ENCODE measurements at regions not wholly inside any gene's neighbourhood (a gene's known extent, or its start where the extent isn't known, plus 50 kb on each side); places are given as distances from the start of the nearest gene placed in this dataset.

DNA sequence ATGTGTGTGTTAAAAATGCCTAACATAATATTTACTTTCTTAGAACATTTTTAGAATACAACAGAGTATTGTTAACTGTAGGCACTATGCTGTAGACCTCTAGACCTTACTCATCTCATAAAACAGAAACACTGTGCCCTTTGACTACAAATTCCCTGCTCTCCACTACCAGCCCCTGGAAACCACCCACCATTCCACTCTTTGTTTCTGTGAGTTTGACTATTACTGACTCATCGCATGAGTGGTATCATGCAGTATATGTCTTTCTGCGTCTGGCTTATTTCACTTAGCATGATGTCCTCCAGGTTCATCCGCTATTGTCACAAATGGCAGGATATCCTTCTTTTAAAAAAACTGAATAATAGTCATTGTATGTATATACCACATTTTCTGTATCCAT lies 216.7 kb upstream of the CFAP20DC start:
- no peaks in the 10 kb centered on the region for H3K27me3 Mint-ChIP-seq (ENCODE audit: unreplicated experiment)

DNA sequence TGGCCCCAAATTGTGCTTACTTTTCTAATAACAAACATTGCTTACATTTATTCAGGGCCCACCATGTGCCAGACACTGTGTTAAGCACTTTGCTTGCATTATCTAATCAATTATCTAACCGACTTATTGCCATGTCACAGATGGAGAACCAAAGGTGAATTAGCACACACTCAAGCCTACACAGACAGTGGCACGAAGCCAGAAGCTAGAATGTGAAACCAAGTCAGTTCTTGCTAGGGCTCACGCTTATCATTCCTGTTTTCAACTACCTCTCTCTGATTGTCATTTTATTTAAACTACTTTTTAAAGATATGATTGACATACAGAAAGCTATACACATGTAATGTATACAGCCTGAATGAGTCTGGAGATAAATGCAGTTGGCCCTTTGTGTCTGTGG lies 215.7 kb upstream of the CFAP20DC start:
- Mint-ChIP-seq H3K27me3 (ENCODE audit: unreplicated experiment) (no peaks in the 10 kb centered on the region), H3K4me3 (ENCODE audit: unreplicated experiment) (no peak overlapping the region), H3K4me1 (ENCODE audit: unreplicated experiment) (peaks cover 3% of the 10 kb centered on the region), H3K36me3 (ENCODE audit: unreplicated experiment) (no peaks in the 10 kb centered on the region), H3K9me3 (ENCODE audit: unreplicated experiment) (no peaks in the 10 kb centered on the region), H3K27ac (ENCODE audit: unreplicated experiment) (no peak overlapping the region)
- no peak for DNase-seq (ENCODE audit: extremely low spot score, unreplicated experiment)
- TF ChIP-seq, protein P1, sequence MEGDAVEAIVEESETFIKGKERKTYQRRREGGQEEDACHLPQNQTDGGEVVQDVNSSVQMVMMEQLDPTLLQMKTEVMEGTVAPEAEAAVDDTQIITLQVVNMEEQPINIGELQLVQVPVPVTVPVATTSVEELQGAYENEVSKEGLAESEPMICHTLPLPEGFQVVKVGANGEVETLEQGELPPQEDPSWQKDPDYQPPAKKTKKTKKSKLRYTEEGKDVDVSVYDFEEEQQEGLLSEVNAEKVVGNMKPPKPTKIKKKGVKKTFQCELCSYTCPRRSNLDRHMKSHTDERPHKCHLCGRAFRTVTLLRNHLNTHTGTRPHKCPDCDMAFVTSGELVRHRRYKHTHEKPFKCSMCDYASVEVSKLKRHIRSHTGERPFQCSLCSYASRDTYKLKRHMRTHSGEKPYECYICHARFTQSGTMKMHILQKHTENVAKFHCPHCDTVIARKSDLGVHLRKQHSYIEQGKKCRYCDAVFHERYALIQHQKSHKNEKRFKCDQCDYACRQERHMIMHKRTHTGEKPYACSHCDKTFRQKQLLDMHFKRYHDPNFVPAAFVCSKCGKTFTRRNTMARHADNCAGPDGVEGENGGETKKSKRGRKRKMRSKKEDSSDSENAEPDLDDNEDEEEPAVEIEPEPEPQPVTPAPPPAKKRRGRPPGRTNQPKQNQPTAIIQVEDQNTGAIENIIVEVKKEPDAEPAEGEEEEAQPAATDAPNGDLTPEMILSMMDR (IDR thresholded peaks at IDR 0.05): no peak

More for the DNA sequence above, 216.7 kb upstream of the CFAP20DC start:
- DNase-seq (ENCODE audit: extremely low spot score, unreplicated experiment): no peak
- Mint-ChIP-seq H3K9me3 (ENCODE audit: unreplicated experiment) (no peaks in the 10 kb centered on the region), H3K27ac (ENCODE audit: unreplicated experiment) (no peak overlapping the region), H3K4me3 (ENCODE audit: unreplicated experiment) (no peak overlapping the region), H3K4me1 (ENCODE audit: unreplicated experiment) (peaks cover 3% of the 10 kb centered on the region), H3K36me3 (ENCODE audit: unreplicated experiment) (no peaks in the 10 kb centered on the region)
- TF ChIP-seq, protein P1 (IDR thresholded peaks at IDR 0.05): no peak

DNA sequence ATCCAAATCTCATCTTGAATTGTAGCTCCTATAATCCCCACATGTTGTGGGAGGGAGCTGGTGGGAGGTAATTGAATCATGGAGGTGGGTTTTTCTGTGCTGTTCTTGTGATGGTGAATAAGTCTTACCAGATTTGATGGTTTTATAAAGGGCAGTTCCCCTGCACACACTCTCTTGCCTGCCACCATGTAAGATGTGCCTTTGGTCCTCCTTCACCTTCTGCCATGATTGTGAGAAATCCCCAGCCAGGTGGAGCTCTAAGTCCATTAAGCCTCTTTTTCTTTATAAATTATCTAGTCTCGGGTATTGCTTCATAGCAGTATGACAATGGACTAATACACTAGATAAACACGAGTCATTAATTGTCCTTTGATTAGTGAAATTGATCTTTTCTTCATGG lies 214.5 kb upstream of the CFAP20DC start:
- DNase-seq (ENCODE audit: extremely low spot score, unreplicated experiment): no peak
- TF ChIP-seq, protein P1 (IDR thresholded peaks at IDR 0.05): no peak
- Mint-ChIP-seq H3K27me3 (ENCODE audit: unreplicated experiment) (no peaks in the 10 kb centered on the region), H3K4me1 (ENCODE audit: unreplicated experiment) (peaks cover 3% of the 10 kb centered on the region), H3K27ac (ENCODE audit: unreplicated experiment) (no peak overlapping the region), H3K4me3 (ENCODE audit: unreplicated experiment) (no peak overlapping the region), H3K9me3 (ENCODE audit: unreplicated experiment) (no peaks in the 10 kb centered on the region), H3K36me3 (ENCODE audit: unreplicated experiment) (no peaks in the 10 kb centered on the region)

DNA sequence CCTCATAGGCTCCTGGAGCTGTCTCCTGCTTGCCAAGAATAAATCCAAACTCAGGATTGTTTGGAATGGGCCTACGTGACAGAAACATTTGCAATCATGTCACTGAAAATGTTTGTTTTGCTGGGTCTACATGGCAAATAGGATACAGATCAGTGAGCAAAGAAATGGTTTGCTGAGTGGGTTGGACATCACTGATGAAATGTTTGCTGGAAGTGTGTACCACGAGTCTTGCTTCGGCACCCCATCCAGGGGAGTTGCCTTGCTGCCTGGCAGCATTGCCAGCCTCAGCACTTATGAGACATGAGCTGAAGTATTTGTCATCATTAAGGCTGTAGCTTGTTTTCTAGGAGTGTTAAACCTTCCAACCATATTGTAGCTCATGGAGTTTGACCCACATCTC lies 213.3 kb upstream of the CFAP20DC start:
- TF ChIP-seq, protein P1 (IDR thresholded peaks at IDR 0.05): no peak
- no peak overlapping the region for H3K4me3 Mint-ChIP-seq (ENCODE audit: unreplicated experiment)

DNA sequence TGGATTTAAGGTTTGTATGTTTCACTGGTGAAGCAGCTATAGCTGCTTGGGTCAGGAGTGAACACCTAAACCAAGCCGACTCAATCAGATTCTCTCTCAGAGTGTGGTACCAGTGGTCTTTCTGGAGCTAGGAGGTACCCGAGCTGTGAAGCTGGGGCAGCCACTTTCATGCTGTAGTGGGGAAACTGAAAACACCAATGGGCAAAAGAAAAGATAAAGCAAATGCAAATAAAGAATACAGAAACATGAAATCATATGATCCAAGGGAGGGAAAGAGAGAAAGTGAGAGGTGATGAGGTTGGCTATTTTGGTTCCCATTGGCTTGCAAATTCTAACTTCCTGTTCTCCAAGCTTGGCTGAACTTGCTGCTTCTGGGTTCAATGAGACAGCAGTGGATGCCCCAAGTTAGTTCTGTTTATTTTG lies 212.3 kb upstream of the CFAP20DC start:
- Mint-ChIP-seq H3K9me3 (ENCODE audit: unreplicated experiment) (no peaks in the 10 kb centered on the region), H3K27ac (ENCODE audit: unreplicated experiment) (no peak overlapping the region), H3K27me3 (ENCODE audit: unreplicated experiment) (peaks cover 5% of the 10 kb centered on the region)

More for the DNA sequence above, 213.3 kb upstream of the CFAP20DC start:
- H3K4me1 Mint-ChIP-seq (ENCODE audit: unreplicated experiment): peaks cover 3% of the 10 kb centered on the region
- DNase-seq (ENCODE audit: extremely low spot score, unreplicated experiment): no peak
- no peaks in the 10 kb centered on the region for H3K36me3 Mint-ChIP-seq (ENCODE audit: unreplicated experiment)
- no peaks in the 10 kb centered on the region for H3K9me3 Mint-ChIP-seq (ENCODE audit: unreplicated experiment)
- no peak overlapping the region for H3K27ac Mint-ChIP-seq (ENCODE audit: unreplicated experiment)
- peaks cover 5% of the 10 kb centered on the region for H3K27me3 Mint-ChIP-seq (ENCODE audit: unreplicated experiment)

More for the DNA sequence above, 212.3 kb upstream of the CFAP20DC start:
- no peak for DNase-seq (ENCODE audit: extremely low spot score, unreplicated experiment)
- Mint-ChIP-seq H3K36me3 (ENCODE audit: unreplicated experiment) (no peaks in the 10 kb centered on the region), H3K4me3 (ENCODE audit: unreplicated experiment) (no peak overlapping the region), H3K4me1 (ENCODE audit: unreplicated experiment) (peaks cover 3% of the 10 kb centered on the region)
- TF ChIP-seq, protein P1 (IDR thresholded peaks at IDR 0.05): no peak

All from osteocyte (in vitro differentiated cells).